Transverse colon (tissue), 4 donors: ENCODE measurements at regions not wholly inside any gene's neighbourhood (a gene's known extent, or its start where the extent isn't known, plus 50 kb on each side); places are given as distances from the start of the nearest gene placed in this dataset.

Source experiments
- POLR2AphosphoS5 ChIP-seq, 3 donors: sonication (generic); formaldehyde crosslinking; IDR thresholded peaks; one replicate each; pipeline ENCODE4 v1.6.1; 2016; ENCODE audit warnings: antibody characterized with exemption in 3 of 3
- TF ChIP-seq, protein P1 (sequence below), 5 experiments: fragments of 200-600 bp in 3 of 5; fragments of 450-650 bp in 2 of 5; sonication (generic) in 3 of 5; IDR thresholded peaks; 1 replicate in 2 of 5; 2 replicates in 3 of 5; pipeline ENCODE4 v1.5.1; 2016 to 2017; ENCODE audit warnings: antibody characterized with exemption in 5 of 5, inconsistent platforms in 3 of 5, mild to moderate bottlenecking in 2 of 5, moderate library complexity in 1 of 5

DNA sequence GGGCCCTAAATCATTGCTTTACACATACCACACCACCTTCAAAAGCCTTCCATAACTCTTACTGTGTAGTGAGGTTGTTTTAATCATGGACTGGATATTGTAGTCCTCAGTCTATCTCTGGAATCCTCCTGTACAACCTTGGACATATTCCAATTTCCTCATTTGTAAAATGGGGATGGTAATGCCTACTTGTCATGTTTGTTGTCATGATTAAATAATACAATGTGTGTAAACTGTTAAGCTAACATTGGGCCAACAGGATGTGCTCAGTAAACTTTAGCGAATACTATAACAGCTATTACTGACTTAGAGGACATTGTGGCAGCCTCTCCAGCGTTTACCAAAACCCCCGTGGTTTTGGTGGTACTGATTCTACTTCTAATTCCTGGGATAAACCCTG, 74.7 kb upstream of the PTPRM start:
- TF ChIP-seq, protein P1, sequence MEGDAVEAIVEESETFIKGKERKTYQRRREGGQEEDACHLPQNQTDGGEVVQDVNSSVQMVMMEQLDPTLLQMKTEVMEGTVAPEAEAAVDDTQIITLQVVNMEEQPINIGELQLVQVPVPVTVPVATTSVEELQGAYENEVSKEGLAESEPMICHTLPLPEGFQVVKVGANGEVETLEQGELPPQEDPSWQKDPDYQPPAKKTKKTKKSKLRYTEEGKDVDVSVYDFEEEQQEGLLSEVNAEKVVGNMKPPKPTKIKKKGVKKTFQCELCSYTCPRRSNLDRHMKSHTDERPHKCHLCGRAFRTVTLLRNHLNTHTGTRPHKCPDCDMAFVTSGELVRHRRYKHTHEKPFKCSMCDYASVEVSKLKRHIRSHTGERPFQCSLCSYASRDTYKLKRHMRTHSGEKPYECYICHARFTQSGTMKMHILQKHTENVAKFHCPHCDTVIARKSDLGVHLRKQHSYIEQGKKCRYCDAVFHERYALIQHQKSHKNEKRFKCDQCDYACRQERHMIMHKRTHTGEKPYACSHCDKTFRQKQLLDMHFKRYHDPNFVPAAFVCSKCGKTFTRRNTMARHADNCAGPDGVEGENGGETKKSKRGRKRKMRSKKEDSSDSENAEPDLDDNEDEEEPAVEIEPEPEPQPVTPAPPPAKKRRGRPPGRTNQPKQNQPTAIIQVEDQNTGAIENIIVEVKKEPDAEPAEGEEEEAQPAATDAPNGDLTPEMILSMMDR (IDR thresholded peaks at IDR 0.05) = no peak
- no peak for TF ChIP-seq POLR2AphosphoS5 (IDR thresholded peaks at IDR 0.05)
